ENCODE measurements at regions not wholly inside any gene's neighbourhood (a gene's known extent, or its start where the extent isn't known, plus 50 kb on each side); places are given as distances from the start of the nearest gene placed in this dataset.

- TF ChIP-seq CTCF (IDR thresholded peaks at IDR 0.05) = no peak
- TF ChIP-seq POLR2A (IDR thresholded peaks at IDR 0.05) = no peak
- TF ChIP-seq EP300 (IDR thresholded peaks at IDR 0.05) = no peak
These were observed 559.4 kb upstream of the PCDH20 start for GRCh38 chr13:61975001-61975400.
